Stimulated activated CD4-positive, alpha-beta T cell treated with anti-CD3 and anti-CD28 coated beads, Interleukin-12 subunit alpha, Interleukin-12 subunit beta, amount 100 ng/mL, for 24 hours (primary cell): ENCODE measurements at regions not wholly inside any gene's neighbourhood (a gene's known extent, or its start where the extent isn't known, plus 50 kb on each side); places are given as distances from the start of the nearest gene placed in this dataset.

ENCODE experiments used
- DNase-seq, 2 experiments: peaks; one replicate each; pipeline ENCODE4 v3.0.0-alpha.2; 2020; ENCODE audit warnings: low read depth in 2 of 2

DNA sequence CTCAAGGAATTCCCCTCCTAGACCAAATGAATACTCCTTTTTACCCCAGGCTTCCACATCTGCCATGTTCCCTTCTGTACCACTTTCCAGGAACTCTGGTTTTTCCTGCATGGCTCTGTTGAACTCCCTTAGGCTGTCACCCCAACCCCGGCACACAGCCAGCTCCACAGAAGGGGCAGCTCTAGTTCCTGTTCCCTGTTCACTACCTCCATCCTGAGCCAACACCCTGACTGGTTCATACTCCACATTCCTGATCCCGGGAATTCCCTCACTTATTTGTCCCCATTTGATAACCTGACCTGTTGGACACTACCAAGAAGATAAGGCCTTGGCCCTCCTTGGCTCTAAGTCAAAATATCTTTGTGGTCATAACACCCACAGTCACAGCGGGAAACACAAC lies 280.9 kb upstream of the RAB6C start:
- no peak for DNase-seq

- DNase-seq = no peak
Observed at GRCh38 chr2:129699781-129700573, 279.5 kb upstream of the RAB6C start.

- no peak for DNase-seq
Observed at GRCh38 chr2:129702416-129703176, 276.9 kb upstream of the RAB6C start.

DNA sequence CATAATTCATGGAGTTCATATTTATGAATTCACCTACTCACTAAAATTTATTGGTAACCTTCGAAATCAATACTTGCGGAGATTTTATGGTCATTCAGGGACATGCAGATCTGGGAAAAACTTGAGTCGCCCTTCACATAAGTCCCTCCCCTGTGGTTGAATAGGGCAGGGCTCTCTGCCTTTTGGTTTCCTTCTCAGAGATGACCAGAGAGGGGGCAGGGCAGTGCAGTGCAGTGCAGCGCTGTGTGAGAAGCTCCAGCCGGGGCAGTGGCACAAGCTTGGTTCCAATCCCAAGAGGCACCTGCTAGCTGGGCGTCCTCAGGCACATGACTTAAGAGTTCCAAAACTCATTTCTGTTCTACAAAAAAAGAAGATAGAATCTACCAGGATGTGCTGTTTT lies 274.4 kb upstream of the RAB6C start:
- DNase-seq = no peak

GRCh38 chr2:129707800-129708199 lies 271.7 kb upstream of the RAB6C start:
- no peak for DNase-seq

- no peak for DNase-seq
Observed at GRCh38 chr2:129708221-129708967, 271.1 kb upstream of the RAB6C start.

DNA sequence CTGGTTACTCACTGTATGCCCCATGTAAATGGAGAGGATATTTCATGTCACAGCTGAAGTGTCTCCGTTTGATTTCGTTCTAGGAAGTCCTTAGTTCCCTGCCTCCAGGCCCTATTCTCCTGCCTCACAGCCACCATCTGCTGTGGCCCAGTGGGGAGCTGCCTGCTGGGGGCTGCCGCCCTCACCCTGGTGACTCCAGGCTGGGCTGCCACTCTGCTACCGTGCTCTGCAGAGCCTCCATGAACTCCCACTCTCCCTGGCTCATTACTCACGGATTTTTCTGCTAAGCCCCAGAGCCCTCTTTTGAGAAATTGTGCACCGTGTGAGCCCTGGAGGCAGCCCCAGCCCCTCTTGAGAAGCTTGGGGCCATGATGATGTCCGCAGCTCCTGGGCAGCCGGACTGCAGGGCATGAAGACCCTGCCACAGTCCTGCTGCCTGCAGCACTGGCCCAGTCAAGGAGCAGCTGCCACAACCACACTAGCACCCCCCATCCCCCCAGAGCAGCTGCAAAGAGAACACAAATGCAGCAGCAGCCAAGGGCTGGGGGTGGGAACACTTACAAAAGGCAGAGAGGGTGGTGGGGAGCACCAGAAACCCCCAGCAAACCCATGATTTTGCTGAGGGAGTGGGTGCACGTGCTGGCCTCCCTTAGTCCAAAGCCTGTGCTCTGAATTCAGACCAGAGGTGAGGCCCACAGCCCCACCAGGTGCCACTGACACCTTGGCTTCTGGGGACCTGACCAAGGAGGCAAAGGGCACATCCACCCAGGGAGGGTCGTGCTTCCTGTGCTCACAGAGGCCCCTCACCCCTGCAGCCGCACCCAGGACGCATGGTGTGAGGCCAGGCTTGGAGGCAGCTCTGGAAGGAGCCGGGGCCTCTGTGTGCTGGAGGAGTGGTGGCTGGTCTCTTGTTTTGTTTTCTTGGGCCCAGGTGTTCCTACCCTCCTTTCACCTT lies 270.2 kb upstream of the RAB6C start:
- no peak for DNase-seq

GRCh38 chr2:129709956-129710598 lies 269.4 kb upstream of the RAB6C start:
- DNase-seq = no peak

DNA sequence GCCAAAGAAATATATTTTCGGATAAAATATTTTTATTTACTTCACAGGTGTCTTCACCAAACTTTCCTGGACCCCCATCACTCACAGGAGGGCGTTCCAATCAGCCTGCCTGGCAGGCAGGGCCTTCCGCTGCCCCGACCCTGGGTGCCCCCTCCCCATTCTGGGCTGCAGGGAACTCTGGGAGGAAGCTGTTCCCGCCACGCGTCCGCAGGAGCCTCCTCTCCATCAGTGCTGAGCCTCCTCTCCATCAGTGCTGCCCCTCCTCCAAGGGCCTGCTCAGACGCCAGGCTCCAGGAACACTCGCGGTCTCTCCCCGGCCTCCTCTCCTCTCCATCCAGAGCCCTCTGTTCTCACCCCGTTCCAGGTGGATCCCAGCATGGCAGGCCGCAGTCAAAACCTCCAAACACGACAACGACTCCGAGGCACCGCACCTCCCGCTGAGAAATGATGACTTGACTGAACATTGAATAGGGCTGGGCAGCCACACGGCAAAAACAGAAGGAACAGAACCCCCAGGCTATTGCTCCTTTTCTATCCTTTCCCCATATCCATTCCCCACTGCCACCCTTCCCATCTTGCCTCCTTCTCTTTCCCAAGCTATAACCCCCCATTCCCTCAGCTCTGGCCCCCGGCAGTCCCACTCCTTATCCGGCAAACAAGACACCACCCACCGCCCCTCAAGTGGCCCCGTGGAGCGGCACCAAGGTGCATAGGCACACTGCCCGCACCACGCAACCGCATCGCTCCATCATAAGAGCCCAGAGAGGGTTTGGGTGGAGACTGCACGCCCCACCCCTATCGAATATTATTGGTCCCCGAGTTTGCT lies 268.6 kb upstream of the RAB6C start:
- no peak for DNase-seq

GRCh38 chr2:129711816-129712675 lies 267.4 kb upstream of the RAB6C start:
- no peak for DNase-seq

GRCh38 chr2:129712676-129712985 lies 266.8 kb upstream of the RAB6C start:
- DNase-seq = no peak

DNA sequence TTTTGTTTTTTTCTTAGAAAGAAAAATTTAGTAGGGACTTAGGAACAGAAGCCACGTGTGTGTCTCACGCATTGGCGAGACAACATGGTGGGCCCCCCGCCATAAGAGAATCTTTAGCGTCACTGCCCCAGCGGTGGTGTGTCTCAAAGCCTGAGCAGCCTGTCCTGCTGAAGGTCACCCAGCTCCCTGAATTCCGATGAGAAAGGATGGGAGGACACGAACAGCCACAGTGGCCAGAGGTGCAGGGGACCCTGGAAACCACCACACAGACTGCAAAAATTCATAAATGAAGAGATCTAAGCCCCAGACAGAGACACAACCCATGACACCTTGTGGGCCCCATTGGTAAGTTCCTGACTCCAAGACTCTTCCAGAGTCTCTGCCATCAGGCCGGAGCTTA lies 266.1 kb upstream of the RAB6C start:
- DNase-seq = no peak

DNA sequence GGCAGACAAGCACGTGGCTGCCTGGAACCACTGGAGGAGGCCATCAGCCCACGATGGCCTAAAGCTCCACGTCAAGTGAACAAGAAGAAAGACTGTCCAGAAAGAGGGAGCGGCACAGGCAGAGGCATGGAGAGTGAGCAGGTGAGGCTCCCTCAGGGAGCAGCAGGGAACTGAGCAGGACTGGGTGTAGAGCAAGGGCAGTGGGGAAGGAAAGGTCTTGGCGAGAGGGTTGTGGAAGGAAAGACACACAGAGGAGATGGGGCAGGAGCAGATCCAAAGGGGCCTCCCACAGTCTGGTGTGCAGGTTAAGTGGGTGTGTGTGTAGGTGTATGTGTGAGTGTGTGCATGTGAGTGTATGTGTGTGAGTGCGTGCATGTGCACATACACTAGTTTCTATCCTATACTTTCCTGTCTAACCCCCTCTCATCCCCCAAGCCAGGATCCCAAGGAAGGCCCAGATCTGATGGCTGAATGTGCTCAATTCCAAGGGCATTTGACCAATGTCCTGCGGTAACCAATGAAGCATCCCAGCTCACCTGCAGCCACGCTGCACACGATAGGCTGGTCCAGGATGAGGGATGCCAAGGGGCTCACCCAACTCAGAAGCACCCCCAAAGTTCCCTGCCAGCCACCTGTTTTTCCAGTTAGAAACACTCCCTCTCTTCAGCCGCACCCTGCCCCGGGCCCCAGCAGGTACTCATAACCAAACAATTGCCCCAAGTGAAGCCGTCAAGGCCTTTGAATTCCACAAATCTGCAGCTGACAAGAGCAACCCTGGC lies 262.5 kb upstream of the RAB6C start:
- no peak for DNase-seq

DNA sequence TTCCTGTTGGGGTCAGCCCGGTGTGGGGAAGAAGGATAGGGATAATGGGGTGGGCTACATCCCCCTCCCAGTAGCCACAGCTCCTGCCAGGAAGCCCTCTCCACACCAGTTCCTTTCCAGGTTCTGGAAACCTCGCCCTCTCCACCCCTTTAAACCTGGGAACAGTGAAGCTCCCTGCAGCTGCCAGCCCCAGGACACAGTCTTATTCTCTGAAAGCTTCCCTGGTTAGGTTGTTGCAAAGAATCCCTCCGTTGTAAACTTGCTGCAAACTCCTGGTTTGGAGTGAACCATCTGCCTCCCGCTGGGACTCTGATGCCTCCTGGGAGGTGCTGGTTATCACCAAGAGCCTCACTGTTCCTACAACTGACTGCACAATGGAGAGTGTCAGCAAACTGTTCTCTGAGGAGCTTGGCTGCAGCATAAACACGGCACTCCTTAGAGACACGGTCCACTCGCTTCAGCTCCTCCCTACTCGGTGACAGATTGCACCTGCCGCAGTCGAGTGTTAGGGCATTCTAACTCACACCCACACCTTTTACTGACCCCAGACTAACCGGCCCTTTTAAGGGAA lies 261.8 kb upstream of the RAB6C start:
- DNase-seq = no peak

GRCh38 chr2:129719335-129719734 lies 260.1 kb upstream of the RAB6C start:
- no peak for DNase-seq

DNA sequence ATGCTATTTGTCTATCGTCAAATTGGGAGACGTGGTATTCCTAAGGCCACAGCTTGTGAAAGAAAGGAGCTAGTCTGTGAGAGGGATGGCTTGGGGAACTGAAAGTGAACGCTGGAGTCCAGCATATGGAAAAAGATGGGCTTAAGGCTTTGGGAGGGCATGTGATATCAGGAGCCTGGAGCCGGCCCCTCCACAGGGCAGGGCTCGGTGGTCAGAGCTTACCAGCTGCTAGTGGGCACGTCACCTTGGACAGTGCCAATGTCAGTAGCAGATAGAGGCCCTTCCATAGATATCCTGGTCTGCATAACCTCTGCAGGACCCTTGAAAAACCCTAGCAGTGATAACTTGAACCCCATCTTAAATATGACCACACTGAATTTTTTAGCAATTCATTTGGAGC lies 259.1 kb upstream of the RAB6C start:
- no peak for DNase-seq

DNA sequence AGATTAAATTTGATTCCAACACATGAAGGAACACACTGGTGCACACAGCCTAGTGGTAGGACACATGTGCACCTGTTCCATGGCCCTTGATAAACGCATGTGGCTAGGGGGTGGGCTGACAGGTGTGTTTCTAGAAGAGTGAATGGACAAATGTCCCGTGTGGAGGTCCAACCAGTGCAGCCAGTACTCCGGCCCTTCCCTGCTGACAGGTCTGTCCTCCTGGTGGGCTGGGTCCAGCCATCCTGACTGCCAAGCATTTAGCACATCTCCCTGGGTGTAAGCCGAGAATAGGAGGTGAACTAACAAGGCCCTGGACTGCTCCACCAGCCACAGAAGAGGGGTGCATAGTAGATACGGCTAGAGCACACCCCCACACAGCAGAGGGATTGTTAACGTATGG lies 258.7 kb upstream of the RAB6C start:
- DNase-seq = no peak

- no peak for DNase-seq
Observed at GRCh38 chr2:129721236-129721635, 258.2 kb upstream of the RAB6C start.
